K562 (cell line): ENCODE measurements at regions not wholly inside any gene's neighbourhood (a gene's known extent, or its start where the extent isn't known, plus 50 kb on each side); places are given as distances from the start of the nearest gene placed in this dataset.

Experiments used
- ATF7 ChIP-seq: fragments of 450-650 bp; IDR thresholded peaks from 2 replicates; pipeline ENCODE4 v1.7.1; 2014; ENCODE audit warnings: mild to moderate bottlenecking, moderate library complexity
- CBFA2T2 ChIP-seq: fragments of 450-650 bp; conservative IDR thresholded peaks from 2 replicates; pipeline ENCODE4 v1.6.1; 2017; ENCODE audit warnings: mild to moderate bottlenecking
- HNRNPK ChIP-seq: fragments of 200-400 bp; formaldehyde crosslinking; IDR thresholded peaks from one replicate; pipeline ENCODE4 v1.6.1; 2018; ENCODE audit warnings: mild to moderate bottlenecking, low read depth, low read length; ENCODE audit not compliant: poor library complexity, severe bottlenecking
- MTA2 ChIP-seq: fragments of 450-650 bp; IDR thresholded peaks from 2 replicates; pipeline ENCODE4 v1.6.1; 2016; ENCODE audit warnings: low read depth
- MYC ChIP-seq, 2 experiments: fragments of 250-450 bp in 1 of 2; sonication (Bioruptor Pico) in 1 of 2; IDR thresholded peaks; 2 replicates each; pipeline versions ENCODE4 v1.5.1 to v1.6.1; 2012 to 2021; ENCODE audit warnings: low read depth in 2 of 2, borderline replicate concordance in 1 of 2, improper control_type of control experiment in 1 of 2, low read length in 1 of 2, mild to moderate bottlenecking in 1 of 2, moderate library complexity in 1 of 2
- NCOA1 ChIP-seq: fragments of 450-650 bp; IDR thresholded peaks from 2 replicates; pipeline ENCODE4 v1.6.1; 2016; ENCODE audit warnings: low read depth
- RCOR1 ChIP-seq, 2 experiments: IDR thresholded peaks; 2 replicates each; pipeline ENCODE4 v1.6.1; 2012; ENCODE audit warnings: low read depth in 2 of 2, low read length in 2 of 2, borderline replicate concordance in 1 of 2, improper control_type of control experiment in 1 of 2
- SLC30A9 ChIP-seq: fragments of 250-450 bp; sonication (Bioruptor Pico); IDR thresholded peaks from 2 replicates; pipeline ENCODE4 v1.8.0; 2022; ENCODE audit warnings: mild to moderate bottlenecking, moderate library complexity
- ZFP30 ChIP-seq: fragments of 250-450 bp; sonication (Bioruptor Pico); IDR thresholded peaks from 2 replicates; pipeline ENCODE4 v1.8.0; 2022; ENCODE audit warnings: moderate library complexity, mild to moderate bottlenecking, inconsistent platforms, borderline replicate concordance
- ZNF3 ChIP-seq: fragments of 250-450 bp; sonication (Bioruptor Pico); IDR thresholded peaks from 2 replicates; pipeline ENCODE4 v1.5.0; 2021; ENCODE audit warnings: mild to moderate bottlenecking, moderate library complexity
- ZNF354B ChIP-seq: fragments of 250-450 bp; sonication (Bioruptor Pico); IDR thresholded peaks from 2 replicates; pipeline ENCODE4 v1.4.0; 2020
- ZNF764 ChIP-seq: fragments of 250-450 bp; sonication (Bioruptor Pico); IDR thresholded peaks from 2 replicates; pipeline ENCODE4 v1.4.0; 2020; ENCODE audit warnings: low read depth, mild to moderate bottlenecking, moderate library complexity
- TF ChIP-seq, protein P1 (sequence below): fragments of 200-800 bp; sonication (Bioruptor generic); IDR thresholded peaks from 2 replicates; pipeline ENCODE4 v1.6.1; 2016; ENCODE audit warnings: missing genetic modification characterization, missing compliant biosample characterization
- TF ChIP-seq, protein P2 (sequence below): sonication (generic); formaldehyde crosslinking; IDR thresholded peaks from 2 replicates; pipeline ENCODE4 v1.8.0; 2022; ENCODE audit warnings: mild to moderate bottlenecking, missing genetic modification reagents, borderline replicate concordance
- TF ChIP-seq, protein P3 (sequence below): fragments of 450-650 bp; conservative IDR thresholded peaks from 2 replicates; pipeline ENCODE4 v1.6.1; 2016; ENCODE audit warnings: missing genetic modification characterization, low read depth, mild to moderate bottlenecking, missing compliant biosample characterization, moderate library complexity
- TF ChIP-seq, protein P4 (sequence below): sonication (generic); formaldehyde crosslinking; IDR thresholded peaks from 2 replicates; pipeline ENCODE4 v1.8.0; 2022; ENCODE audit warnings: mild to moderate bottlenecking, missing genetic modification reagents
- TF ChIP-seq, protein P5 (sequence below): fragments of 250-450 bp; sonication (Bioruptor Pico); IDR thresholded peaks from 2 replicates; pipeline ENCODE4 v1.4.0; 2020

DNA sequence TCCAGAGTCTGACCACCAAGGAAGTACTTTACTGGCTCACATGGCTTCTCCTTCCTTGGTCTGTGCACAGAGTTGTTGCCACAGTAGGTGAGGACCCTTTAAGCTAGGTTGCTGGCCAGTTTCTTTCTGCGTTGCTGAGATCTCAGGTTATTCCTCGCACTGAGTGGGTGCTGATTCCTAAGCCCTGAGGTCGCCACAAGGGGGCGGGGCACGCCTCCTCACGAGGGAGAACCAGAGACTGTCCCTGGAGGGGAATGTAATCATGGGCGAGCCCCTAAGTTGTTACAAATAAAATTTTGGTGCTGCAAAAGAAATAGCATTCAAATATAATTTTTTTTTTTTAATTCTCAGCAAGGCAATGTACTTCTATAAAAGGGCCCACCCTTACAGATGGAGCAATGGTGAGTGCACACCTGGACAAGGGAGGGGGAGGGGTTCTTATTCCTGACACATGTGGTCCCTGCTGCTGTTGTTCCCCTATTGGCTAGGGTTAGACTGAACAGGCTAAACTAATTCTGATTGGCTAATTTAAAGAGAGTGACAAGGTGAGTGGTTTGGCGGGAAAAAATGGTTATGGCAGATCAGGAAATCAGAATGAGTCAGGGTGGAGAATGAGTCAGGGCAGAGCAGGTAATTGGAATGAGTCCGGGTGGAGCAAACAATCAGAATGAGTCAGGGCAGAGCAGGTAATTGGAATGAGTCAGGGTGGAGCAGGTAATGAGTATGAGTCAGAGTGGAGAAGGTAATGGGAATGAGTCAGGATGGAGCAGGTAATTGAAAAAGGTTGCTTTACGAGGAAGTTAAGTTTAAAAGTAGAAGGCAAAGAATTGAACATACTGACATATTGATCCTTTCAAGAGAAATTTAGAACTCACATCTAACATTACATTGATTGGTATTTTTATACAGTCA lies 107.5 kb downstream of the VSIG4 start (continued):
- TF ChIP-seq, protein P1, sequence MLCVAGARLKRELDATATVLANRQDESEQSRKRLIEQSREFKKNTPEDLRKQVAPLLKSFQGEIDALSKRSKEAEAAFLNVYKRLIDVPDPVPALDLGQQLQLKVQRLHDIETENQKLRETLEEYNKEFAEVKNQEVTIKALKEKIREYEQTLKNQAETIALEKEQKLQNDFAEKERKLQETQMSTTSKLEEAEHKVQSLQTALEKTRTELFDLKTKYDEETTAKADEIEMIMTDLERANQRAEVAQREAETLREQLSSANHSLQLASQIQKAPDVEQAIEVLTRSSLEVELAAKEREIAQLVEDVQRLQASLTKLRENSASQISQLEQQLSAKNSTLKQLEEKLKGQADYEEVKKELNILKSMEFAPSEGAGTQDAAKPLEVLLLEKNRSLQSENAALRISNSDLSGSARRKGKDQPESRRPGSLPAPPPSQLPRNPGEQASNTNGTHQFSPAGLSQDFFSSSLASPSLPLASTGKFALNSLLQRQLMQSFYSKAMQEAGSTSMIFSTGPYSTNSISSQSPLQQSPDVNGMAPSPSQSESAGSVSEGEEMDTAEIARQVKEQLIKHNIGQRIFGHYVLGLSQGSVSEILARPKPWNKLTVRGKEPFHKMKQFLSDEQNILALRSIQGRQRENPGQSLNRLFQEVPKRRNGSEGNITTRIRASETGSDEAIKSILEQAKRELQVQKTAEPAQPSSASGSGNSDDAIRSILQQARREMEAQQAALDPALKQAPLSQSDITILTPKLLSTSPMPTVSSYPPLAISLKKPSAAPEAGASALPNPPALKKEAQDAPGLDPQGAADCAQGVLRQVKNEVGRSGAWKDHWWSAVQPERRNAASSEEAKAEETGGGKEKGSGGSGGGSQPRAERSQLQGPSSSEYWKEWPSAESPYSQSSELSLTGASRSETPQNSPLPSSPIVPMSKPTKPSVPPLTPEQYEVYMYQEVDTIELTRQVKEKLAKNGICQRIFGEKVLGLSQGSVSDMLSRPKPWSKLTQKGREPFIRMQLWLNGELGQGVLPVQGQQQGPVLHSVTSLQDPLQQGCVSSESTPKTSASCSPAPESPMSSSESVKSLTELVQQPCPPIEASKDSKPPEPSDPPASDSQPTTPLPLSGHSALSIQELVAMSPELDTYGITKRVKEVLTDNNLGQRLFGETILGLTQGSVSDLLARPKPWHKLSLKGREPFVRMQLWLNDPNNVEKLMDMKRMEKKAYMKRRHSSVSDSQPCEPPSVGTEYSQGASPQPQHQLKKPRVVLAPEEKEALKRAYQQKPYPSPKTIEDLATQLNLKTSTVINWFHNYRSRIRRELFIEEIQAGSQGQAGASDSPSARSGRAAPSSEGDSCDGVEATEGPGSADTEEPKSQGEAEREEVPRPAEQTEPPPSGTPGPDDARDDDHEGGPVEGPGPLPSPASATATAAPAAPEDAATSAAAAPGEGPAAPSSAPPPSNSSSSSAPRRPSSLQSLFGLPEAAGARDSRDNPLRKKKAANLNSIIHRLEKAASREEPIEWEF (CRISPR knock-in tag), result no peak
- TF ChIP-seq NCOA1 (no peak), MTA2 (no peak), MYC (IDR thresholded peaks at IDR 0.05; ENCODE audit: low read depth, low read length) (no peak), MYC (CRISPR knock-in tag; IDR thresholded peaks at IDR 0.05; ENCODE audit: borderline replicate concordance, low read depth) (no peak), HNRNPK (no peak), ZNF354B (CRISPR knock-in tag) (no peak), ZFP30 (CRISPR knock-in tag) (no peak), RCOR1 (IDR thresholded peaks at IDR 0.05; ENCODE audit: borderline replicate concordance in 1 of 2, low read depth in 2 of 2, low read length in 2 of 2) (no peak), ATF7 (no peak), CBFA2T2 (no peak), SLC30A9 (CRISPR knock-in tag) (no peak), ZNF3 (CRISPR knock-in tag) (no peak), ZNF764 (CRISPR knock-in tag) (no peak)
- TF ChIP-seq, protein P2, sequence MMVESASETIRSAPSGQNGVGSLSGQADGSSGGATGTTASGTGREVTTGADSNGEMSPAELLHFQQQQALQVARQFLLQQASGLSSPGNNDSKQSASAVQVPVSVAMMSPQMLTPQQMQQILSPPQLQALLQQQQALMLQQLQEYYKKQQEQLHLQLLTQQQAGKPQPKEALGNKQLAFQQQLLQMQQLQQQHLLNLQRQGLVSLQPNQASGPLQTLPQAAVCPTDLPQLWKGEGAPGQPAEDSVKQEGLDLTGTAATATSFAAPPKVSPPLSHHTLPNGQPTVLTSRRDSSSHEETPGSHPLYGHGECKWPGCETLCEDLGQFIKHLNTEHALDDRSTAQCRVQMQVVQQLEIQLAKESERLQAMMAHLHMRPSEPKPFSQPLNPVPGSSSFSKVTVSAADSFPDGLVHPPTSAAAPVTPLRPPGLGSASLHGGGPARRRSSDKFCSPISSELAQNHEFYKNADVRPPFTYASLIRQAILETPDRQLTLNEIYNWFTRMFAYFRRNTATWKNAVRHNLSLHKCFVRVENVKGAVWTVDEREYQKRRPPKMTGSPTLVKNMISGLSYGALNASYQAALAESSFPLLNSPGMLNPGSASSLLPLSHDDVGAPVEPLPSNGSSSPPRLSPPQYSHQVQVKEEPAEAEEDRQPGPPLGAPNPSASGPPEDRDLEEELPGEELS, result no peak
- TF ChIP-seq, protein P3, sequence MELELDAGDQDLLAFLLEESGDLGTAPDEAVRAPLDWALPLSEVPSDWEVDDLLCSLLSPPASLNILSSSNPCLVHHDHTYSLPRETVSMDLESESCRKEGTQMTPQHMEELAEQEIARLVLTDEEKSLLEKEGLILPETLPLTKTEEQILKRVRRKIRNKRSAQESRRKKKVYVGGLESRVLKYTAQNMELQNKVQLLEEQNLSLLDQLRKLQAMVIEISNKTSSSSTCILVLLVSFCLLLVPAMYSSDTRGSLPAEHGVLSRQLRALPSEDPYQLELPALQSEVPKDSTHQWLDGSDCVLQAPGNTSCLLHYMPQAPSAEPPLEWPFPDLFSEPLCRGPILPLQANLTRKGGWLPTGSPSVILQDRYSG, result no peak
- TF ChIP-seq, protein P4, sequence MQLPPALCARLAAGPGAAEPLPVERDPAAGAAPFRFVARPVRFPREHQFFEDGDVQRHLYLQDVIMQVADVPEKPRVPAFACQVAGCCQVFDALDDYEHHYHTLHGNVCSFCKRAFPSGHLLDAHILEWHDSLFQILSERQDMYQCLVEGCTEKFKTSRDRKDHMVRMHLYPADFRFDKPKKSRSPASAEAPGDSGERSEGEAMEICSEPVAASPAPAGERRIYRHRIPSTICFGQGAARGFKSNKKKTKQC (CRISPR knock-in tag), result no peak
- TF ChIP-seq, protein P5, sequence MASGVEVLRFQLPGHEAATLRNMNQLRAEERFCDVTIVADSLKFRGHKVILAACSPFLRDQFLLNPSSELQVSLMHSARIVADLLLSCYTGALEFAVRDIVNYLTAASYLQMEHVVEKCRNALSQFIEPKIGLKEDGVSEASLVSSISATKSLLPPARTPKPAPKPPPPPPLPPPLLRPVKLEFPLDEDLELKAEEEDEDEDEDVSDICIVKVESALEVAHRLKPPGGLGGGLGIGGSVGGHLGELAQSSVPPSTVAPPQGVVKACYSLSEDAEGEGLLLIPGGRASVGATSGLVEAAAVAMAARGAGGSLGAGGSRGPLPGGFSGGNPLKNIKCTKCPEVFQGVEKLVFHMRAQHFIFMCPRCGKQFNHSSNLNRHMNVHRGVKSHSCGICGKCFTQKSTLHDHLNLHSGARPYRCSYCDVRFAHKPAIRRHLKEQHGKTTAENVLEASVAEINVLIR (CRISPR knock-in tag), result no peak
